IMR-90 (cell line): ENCODE measurements at regions not wholly inside any gene's neighbourhood (a gene's known extent, or its start where the extent isn't known, plus 50 kb on each side); places are given as distances from the start of the nearest gene placed in this dataset.

Experiments
- BHLHE40 ChIP-seq: fragments of 150-350 bp; IDR thresholded peaks from 2 replicates; pipeline ENCODE4 v1.6.1; 2016; ENCODE audit warnings: mild to moderate bottlenecking, low read depth, low read length
- CEBPB ChIP-seq: IDR thresholded peaks from 2 replicates; pipeline ENCODE4 v1.6.1; 2012; ENCODE audit warnings: low read depth, low read length, improper control_type of control experiment
- ELK1 ChIP-seq: fragments of 150-350 bp; IDR thresholded peaks from 2 replicates; pipeline ENCODE4 v1.6.1; 2016; ENCODE audit warnings: low read depth, mild to moderate bottlenecking, low read length, moderate library complexity, borderline replicate concordance
- MXI1 ChIP-seq: IDR thresholded peaks from 2 replicates; pipeline ENCODE4 v1.6.1; 2012; ENCODE audit warnings: low read depth, mild to moderate bottlenecking, low read length, moderate library complexity, borderline replicate concordance
- POLR2A ChIP-seq: IDR thresholded peaks from 2 replicates; pipeline ENCODE4 v1.6.1; 2012; ENCODE audit warnings: mild to moderate bottlenecking, low read depth, low read length
- RAD21 ChIP-seq: IDR thresholded peaks from 2 replicates; pipeline ENCODE4 v1.6.1; 2012; ENCODE audit warnings: low read length, improper control_type of control experiment
- SMC3 ChIP-seq: fragments of 150-350 bp; IDR thresholded peaks from 2 replicates; pipeline ENCODE4 v1.6.1; 2016; ENCODE audit warnings: low read depth, mild to moderate bottlenecking, antibody characterized with exemption, low read length, moderate library complexity
- TF ChIP-seq, protein P1 (sequence below): conservative IDR thresholded peaks from 2 replicates; pipeline ENCODE4 v1.5.1; 2012; ENCODE audit warnings: mild to moderate bottlenecking, low read depth, low read length, improper control_type of control experiment

- no peak for TF ChIP-seq POLR2A
- TF ChIP-seq BHLHE40: no peak
- TF ChIP-seq, protein P1, sequence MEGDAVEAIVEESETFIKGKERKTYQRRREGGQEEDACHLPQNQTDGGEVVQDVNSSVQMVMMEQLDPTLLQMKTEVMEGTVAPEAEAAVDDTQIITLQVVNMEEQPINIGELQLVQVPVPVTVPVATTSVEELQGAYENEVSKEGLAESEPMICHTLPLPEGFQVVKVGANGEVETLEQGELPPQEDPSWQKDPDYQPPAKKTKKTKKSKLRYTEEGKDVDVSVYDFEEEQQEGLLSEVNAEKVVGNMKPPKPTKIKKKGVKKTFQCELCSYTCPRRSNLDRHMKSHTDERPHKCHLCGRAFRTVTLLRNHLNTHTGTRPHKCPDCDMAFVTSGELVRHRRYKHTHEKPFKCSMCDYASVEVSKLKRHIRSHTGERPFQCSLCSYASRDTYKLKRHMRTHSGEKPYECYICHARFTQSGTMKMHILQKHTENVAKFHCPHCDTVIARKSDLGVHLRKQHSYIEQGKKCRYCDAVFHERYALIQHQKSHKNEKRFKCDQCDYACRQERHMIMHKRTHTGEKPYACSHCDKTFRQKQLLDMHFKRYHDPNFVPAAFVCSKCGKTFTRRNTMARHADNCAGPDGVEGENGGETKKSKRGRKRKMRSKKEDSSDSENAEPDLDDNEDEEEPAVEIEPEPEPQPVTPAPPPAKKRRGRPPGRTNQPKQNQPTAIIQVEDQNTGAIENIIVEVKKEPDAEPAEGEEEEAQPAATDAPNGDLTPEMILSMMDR: no peak
- no peak for TF ChIP-seq MXI1
- peak; percentile 47; the same call in 1 of the 2 replicates for TF ChIP-seq CEBPB
- no peak for TF ChIP-seq SMC3
- no peak for TF ChIP-seq ELK1
- TF ChIP-seq RAD21: no peak
Observed at GRCh38 chr2:8216397-8216796, 465.5 kb upstream of the ID2 start.
